Neutrophil (primary cell): ENCODE measurements at regions not wholly inside any gene's neighbourhood (a gene's known extent, or its start where the extent isn't known, plus 50 kb on each side); places are given as distances from the start of the nearest gene placed in this dataset.
"Not testable (repeated sequence)": the region's sequence is repeated elsewhere in the genome, so short reads cannot be mapped to it uniquely, and the experiment has no call there.

ENCODE experiments used
- H3K27ac ChIP-seq: fragments of 200-600 bp; sonication (generic); 2 replicates; pipeline ENCODE4 v1.5.1; 2016; ENCODE audit warnings: mild to moderate bottlenecking, moderate library complexity
- H3K27me3 ChIP-seq: fragments of 200-600 bp; sonication (generic); 2 replicates; pipeline ENCODE4 v1.6.0; 2016; ENCODE audit warnings: mild to moderate bottlenecking
- H3K36me3 ChIP-seq: fragments of 200-600 bp; sonication (generic); 2 replicates; pipeline ENCODE4 v1.5.1; 2017
- H3K4me1 ChIP-seq, 2 experiments: fragments of 200-600 bp in 1 of 2; sonication (generic) in 1 of 2; 1 replicate in 1 of 2; 2 replicates in 1 of 2; pipeline versions ENCODE4 v1.5.1 to v1.6.1; 2013 to 2016; ENCODE audit warnings: low read depth in 1 of 2, low read length in 1 of 2, mild to moderate bottlenecking in 1 of 2, moderate library complexity in 1 of 2; ENCODE audit not compliant: control insufficient read depth in 1 of 2, insufficient read depth in 1 of 2
- H3K4me3 ChIP-seq, 2 experiments: fragments of 200-600 bp in 1 of 2; sonication (generic) in 1 of 2; 1 replicate in 1 of 2; 2 replicates in 1 of 2; pipeline ENCODE4 v1.5.1; 2013 to 2016; ENCODE audit warnings: low read depth in 1 of 2, low read length in 1 of 2, mild to moderate bottlenecking in 1 of 2, moderate library complexity in 1 of 2
- H3K9me3 ChIP-seq: fragments of 200-600 bp; sonication (generic); 2 replicates; pipeline ENCODE4 v1.5.1; 2016
- CTCF ChIP-seq: fragments of 200-600 bp; sonication (generic); IDR thresholded peaks from 2 replicates; pipeline ENCODE4 v1.5.1; 2016; ENCODE audit warnings: antibody characterized with exemption

DNA sequence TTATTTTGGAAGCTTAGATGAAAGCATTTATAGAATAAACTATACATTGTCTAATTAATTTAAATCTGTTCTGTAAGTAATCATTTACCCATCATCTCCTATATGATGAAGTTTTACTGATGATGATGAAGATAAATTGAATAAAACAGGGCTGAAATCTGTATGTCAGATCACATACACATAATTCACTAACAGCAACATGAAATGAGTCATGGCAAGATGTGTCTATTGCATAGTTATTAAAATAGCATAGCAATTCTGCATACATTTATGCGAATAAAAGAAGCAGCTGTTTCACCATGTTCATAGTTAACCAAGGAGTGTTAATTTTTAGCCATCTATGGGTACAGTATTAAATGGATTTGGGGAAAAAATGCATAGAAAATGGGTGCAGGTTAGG, 424.9 kb downstream of the LIG4 start:
- no peak for TF ChIP-seq CTCF
- H3K9me3 ChIP-seq = no peaks in the 10 kb centered on the region
- H3K36me3 ChIP-seq = no peaks in the 10 kb centered on the region
- no peak overlapping the region for H3K4me3 ChIP-seq
- no peak overlapping the region for H3K27ac ChIP-seq
- H3K4me1 ChIP-seq = no peaks in the 10 kb centered on the region
- H3K27me3 ChIP-seq = no peaks in the 10 kb centered on the region

- TF ChIP-seq CTCF = no peak
- no peak overlapping the region for H3K4me3 ChIP-seq
These were observed 426.7 kb downstream of the LIG4 start for GRCh38 chr13:107788464-107789165.

GRCh38 chr13:107782646-107783045, 432.7 kb downstream of the LIG4 start:
- not testable (repeated sequence) for H3K9me3 ChIP-seq, H3K4me3 ChIP-seq, H3K27ac ChIP-seq, H3K36me3 ChIP-seq, H3K27me3 ChIP-seq, H3K4me1 ChIP-seq

More at GRCh38 chr13:107788464-107789165, 426.7 kb downstream of the LIG4 start:
- Histone ChIP-seq H3K9me3 (no peaks in the 10 kb centered on the region), H3K27ac (no peak overlapping the region), H3K4me1 (no peaks in the 10 kb centered on the region), H3K36me3 (no peaks in the 10 kb centered on the region), H3K27me3 (no peaks in the 10 kb centered on the region)

DNA sequence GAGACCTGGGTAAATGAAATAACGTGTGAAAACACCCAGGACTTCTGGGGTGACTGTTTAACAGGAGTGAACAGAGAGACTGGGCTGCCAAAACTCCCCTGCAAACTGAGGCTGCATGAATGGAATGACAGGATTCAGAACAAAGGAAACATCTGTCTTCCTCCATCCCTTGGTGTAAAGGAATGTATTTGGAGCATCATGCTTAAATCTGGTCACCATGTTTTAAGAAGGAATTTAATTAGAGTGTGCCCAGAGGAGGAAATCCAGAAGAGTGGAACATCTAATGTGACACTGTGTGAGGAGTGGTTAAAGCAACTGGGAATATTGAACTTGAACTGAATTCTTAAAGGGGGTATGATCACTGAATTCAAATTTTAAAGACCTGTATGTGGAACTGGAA, 437.2 kb downstream of the LIG4 start:
- Histone ChIP-seq H3K4me3 (no peak overlapping the region), H3K4me1 (no peaks in the 10 kb centered on the region), H3K27me3 (no peaks in the 10 kb centered on the region), H3K36me3 (no peaks in the 10 kb centered on the region), H3K9me3 (no peaks in the 10 kb centered on the region), H3K27ac (no peak overlapping the region)
- TF ChIP-seq CTCF = no peak

GRCh38 chr13:107770541-107770940, 444.8 kb downstream of the LIG4 start:
- no peaks in the 10 kb centered on the region for H3K4me1 ChIP-seq
- no peak overlapping the region for H3K27ac ChIP-seq
- no peak for TF ChIP-seq CTCF

GRCh38 chr13:107767119-107767518, 448.2 kb downstream of the LIG4 start:
- Histone ChIP-seq H3K4me1 (no peaks in the 10 kb centered on the region), H3K27ac (no peak overlapping the region), H3K27me3 (no peaks in the 10 kb centered on the region), H3K36me3 (no peaks in the 10 kb centered on the region), H3K9me3 (no peaks in the 10 kb centered on the region), H3K4me3 (no peak overlapping the region)
- no peak for TF ChIP-seq CTCF

More at GRCh38 chr13:107770541-107770940, 444.8 kb downstream of the LIG4 start:
- H3K4me3 ChIP-seq = no peak overlapping the region
- no peaks in the 10 kb centered on the region for H3K9me3 ChIP-seq
- no peaks in the 10 kb centered on the region for H3K27me3 ChIP-seq
- no peaks in the 10 kb centered on the region for H3K36me3 ChIP-seq
